AG04449 (cell line): ENCODE measurements at regions not wholly inside any gene's neighbourhood (a gene's known extent, or its start where the extent isn't known, plus 50 kb on each side); places are given as distances from the start of the nearest gene placed in this dataset.

ENCODE experiments used
- CTCF ChIA-PET: fragments of 350-600 bp; formaldehyde crosslinking; extraction: SDS; loops from one replicate; lab custom pipeline; 2021; ENCODE audit warnings: antibody characterized with exemption; lab: Yijun Ruan, JAX
- POLR2A ChIA-PET: fragments of 400-600, 350-600 bp; formaldehyde crosslinking; extraction: SDS; loops from one replicate; lab custom pipeline; 2020; ENCODE audit warnings: antibody characterized with exemption, inconsistent platforms; lab: Yijun Ruan, JAX
- DNase-seq: peaks from one replicate; pipeline ENCODE4 v3.0.0-alpha.2; 2010; ENCODE audit warnings: low read depth, low spot score
- H3K4me3 ChIP-seq: 2 replicates; pipeline ENCODE4 v1.5.1; 2011; ENCODE audit warnings: low read depth, mild to moderate bottlenecking, control low read depth, low read length
- TF ChIP-seq, protein P1 (sequence below): IDR thresholded peaks from one replicate; pipeline ENCODE4 v1.5.1; 2011; ENCODE audit warnings: mild to moderate bottlenecking, moderate library complexity, low read length, control low read depth, inconsistent platforms; ENCODE audit not compliant: insufficient read depth; ENCODE audit errors: missing control alignments

DNA sequence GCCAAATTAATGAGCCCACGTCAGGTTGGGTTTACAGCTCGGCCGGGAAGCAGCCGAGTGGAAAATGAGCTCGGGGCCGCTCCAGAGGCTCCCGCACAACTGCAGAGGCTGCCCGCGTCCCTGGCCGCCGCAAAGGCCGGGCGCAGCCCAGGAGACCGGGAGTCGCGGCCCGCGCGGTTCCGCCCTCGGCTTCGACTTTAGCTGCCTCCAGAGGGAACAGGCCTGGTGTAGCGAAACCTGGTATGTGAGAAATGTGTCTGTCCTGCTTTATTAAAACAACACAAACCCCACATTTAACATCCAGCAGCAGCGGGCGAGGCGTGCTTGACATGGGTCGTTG is 66.2 kb downstream of the FOXD1 start:
- H3K4me3 ChIP-seq, result no peak overlapping the region
- TF ChIP-seq, protein P1, sequence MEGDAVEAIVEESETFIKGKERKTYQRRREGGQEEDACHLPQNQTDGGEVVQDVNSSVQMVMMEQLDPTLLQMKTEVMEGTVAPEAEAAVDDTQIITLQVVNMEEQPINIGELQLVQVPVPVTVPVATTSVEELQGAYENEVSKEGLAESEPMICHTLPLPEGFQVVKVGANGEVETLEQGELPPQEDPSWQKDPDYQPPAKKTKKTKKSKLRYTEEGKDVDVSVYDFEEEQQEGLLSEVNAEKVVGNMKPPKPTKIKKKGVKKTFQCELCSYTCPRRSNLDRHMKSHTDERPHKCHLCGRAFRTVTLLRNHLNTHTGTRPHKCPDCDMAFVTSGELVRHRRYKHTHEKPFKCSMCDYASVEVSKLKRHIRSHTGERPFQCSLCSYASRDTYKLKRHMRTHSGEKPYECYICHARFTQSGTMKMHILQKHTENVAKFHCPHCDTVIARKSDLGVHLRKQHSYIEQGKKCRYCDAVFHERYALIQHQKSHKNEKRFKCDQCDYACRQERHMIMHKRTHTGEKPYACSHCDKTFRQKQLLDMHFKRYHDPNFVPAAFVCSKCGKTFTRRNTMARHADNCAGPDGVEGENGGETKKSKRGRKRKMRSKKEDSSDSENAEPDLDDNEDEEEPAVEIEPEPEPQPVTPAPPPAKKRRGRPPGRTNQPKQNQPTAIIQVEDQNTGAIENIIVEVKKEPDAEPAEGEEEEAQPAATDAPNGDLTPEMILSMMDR, result no peak
- no peak for DNase-seq
- ChIA-PET POLR2A (no interaction called here), CTCF (no interaction called here)

DNA sequence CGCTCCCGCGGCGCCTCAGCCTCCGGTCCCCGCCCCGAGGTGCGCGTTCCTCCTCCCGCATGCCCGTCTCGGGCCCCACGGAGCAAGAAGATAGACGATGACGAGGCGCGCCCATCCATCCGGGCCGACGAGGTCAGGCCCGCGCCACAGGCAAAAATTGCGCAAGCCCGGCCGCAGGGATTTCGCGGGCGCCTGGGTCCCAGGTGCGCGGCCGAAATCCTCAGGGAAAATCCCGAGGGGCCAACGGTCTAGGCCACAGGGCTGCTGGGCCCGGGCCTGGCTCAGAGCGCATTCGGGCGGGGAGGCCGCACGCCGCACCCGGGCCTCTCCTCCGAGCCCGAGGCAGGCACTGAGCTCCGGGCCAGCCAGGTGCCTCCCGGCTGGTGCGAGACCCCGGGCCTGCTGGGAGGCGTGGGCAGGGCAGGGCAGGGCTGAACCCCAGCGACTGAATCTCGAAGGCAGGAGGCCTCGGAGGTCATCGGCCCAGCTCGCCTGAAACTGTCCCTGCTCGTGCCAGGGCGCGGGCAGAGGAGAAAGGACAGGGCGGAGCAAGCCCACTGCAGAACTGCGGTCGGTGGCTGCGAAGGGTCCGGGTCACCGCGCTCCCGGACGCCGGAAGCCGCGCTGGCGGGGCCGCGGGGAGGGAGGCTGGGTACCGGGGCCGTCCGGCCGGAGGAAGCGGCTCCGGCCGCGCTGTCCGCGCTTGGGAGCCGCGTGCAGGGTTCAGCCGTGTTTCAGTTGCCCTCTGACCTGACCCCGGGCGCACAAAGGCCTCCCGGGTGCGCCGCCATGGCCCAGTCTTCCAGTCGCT is 66.8 kb downstream of the FOXD1 start:
- ChIA-PET CTCF (no interaction called here), POLR2A (no interaction called here)
- TF ChIP-seq, protein P1, result no peak
- H3K4me3 ChIP-seq, result no peak overlapping the region
- DNase-seq, result no peak

DNA sequence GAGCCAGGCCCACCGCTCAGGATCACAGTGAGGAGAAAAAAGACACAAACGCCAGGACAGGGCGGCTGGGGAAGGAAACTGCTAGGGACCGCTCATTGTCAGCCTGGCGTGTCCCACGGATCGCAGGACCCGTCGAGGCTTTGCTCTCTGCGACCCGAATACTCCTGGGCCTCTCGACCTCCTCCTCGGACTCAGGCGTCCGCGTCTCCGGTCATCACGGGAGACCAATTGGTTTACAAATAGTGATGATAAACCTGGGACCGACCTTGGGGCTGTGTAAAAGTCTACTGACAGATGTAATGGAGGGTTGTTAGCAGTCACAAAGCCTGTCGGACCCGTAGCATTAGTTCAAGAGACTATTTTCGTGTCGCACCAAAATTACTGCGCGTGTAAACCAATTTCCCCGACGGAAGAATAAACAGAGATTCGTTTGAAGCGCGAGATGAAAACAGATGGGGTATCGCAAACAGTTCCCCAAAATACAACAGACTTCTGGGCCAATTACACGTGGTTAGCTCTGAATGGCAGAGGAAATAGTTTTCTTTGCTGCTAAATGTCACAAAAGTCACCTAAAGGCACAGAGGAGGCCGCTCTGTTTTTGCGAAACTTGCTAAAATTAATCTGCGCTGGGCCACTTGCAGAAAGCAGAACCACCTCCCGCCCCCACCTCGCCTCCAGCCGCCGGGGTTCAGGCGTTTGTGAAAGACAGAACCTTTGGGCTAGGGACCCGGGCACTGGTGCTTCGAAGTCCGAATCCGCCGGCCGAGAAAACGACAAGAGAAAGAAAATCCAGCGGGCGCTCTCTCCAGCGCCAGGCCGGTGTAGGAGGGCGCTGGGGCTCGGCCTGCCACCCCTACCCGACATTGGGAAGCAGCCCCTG is 67.6 kb downstream of the FOXD1 start:
- TF ChIP-seq, protein P1, result no peak
- no peak for DNase-seq
- CTCF ChIA-PET, result no interaction called here
- POLR2A ChIA-PET, result no interaction called here
- no peak overlapping the region for H3K4me3 ChIP-seq

DNA sequence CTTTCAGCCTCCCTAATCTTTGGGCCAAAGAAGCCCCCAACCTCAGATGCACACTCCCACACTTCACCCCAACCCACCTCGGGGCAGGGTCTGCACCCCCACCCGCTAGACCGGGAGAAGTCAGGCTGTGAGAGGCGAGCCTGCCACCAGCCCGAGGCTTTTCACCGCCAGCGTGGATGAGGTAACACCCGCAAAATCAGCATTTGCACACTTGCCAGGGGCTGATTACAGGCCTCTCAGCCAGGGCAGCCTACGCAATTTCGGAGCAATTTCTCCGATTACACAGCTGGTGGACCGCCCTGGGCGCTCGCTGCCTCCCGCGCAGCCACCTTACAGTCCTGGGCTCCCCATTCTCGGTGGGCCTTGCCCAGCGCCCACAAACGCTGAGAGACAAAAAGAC is 68.5 kb downstream of the FOXD1 start:
- no peak overlapping the region for H3K4me3 ChIP-seq
- CTCF ChIA-PET, result no interaction called here
- DNase-seq, result no peak
- POLR2A ChIA-PET, result no interaction called here
- TF ChIP-seq, protein P1, result no peak

DNA sequence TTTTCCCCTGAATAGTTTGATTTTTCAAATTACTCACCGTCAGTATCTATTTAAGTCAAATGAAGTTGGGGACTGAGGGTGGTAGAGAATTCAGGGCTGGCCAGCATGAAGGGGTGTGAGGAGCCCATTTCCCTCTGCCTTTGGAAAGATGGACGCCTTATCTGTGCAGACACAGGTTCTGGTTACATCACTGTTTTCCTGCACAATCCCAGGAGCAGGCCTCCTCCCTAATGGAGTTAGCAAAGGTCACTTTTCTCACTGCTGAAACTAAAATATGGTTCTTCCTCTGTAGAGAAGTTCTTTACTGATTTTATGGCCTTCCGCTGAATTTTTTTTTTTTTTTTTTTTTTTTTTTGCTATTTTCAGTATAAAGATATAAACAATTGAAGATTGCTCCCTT is 69.1 kb downstream of the FOXD1 start:
- DNase-seq, result no peak
- POLR2A ChIA-PET, result no interaction called here
- H3K4me3 ChIP-seq, result no peak overlapping the region
- CTCF ChIA-PET, result no interaction called here
- TF ChIP-seq, protein P1, result no peak

DNA sequence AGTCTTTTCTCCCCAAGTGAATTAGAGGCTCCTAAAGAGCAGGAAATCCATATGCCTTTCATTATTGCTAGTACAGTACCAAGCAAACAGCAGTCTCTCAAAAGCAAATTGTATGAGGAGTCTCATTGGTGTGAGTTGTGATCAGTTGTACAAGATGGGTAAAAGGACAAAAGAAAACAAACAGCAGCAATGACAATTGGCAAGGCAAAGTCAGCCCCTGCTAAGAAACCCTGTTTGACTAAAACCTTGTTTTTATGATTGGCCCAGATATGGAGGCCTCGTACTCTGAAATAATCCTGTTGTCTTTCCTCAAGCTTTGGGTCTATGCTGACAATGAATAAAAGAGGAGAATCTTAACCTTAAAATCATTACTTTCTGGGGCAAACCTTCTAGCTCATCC is 69.8 kb downstream of the FOXD1 start:
- DNase-seq, result no peak
- ChIA-PET POLR2A (no interaction called here), CTCF (interaction anchor here (1.3 to 2.7 kb wide), 3 partner anchors 9 to 72 kb away, joined by 4 to 8 read pairs (median 7); no protein-coding TSS in a partner anchor)
- TF ChIP-seq, protein P1, result no peak
- no peak overlapping the region for H3K4me3 ChIP-seq
